Suppressor macrophage (primary cell): ENCODE measurements at regions not wholly inside any gene's neighbourhood (a gene's known extent, or its start where the extent isn't known, plus 50 kb on each side); places are given as distances from the start of the nearest gene placed in this dataset.
"Not testable (repeated sequence)": the region's sequence is repeated elsewhere in the genome, so short reads cannot be mapped to it uniquely, and the experiment has no call there.

Experiments
- DNase-seq, 4 experiments: peaks; one replicate each; pipeline ENCODE4 v3.0.0-alpha.2; 2020 to 2022

GRCh38 chr14:27833001-27833400, 933.6 kb upstream of the FOXG1 start:
- DNase-seq = not testable (repeated sequence)

GRCh38 chr14:27836386-27836785, 930.2 kb upstream of the FOXG1 start:
- no peak for DNase-seq

- DNase-seq = no peak
These were observed 921.2 kb upstream of the FOXG1 start for GRCh38 chr14:27845241-27845850.

GRCh38 chr14:27845902-27846301, 920.7 kb upstream of the FOXG1 start:
- no peak for DNase-seq

GRCh38 chr14:27847480-27847879, 919.1 kb upstream of the FOXG1 start:
- DNase-seq = not testable (repeated sequence)

GRCh38 chr14:27849193-27849592, 917.4 kb upstream of the FOXG1 start:
- not testable (repeated sequence) for DNase-seq

- no peak for DNase-seq
These were observed 903.9 kb upstream of the FOXG1 start for GRCh38 chr14:27862684-27863083.

- DNase-seq = no peak
These were observed 903.4 kb upstream of the FOXG1 start for GRCh38 chr14:27863166-27863565.

GRCh38 chr14:27881063-27881462, 885.5 kb upstream of the FOXG1 start:
- no peak for DNase-seq

- DNase-seq = no peak
These were observed 884.9 kb upstream of the FOXG1 start for GRCh38 chr14:27881646-27882045.

GRCh38 chr14:27886256-27886655, 880.3 kb upstream of the FOXG1 start:
- no peak for DNase-seq

- DNase-seq = no peak
These were observed 876.3 kb upstream of the FOXG1 start for GRCh38 chr14:27890259-27890658.

- DNase-seq = not testable (repeated sequence)
These were observed 858.1 kb upstream of the FOXG1 start for GRCh38 chr14:27908484-27908883.

GRCh38 chr14:27916326-27916725, 850.3 kb upstream of the FOXG1 start:
- DNase-seq = no peak

GRCh38 chr14:27917896-27918295, 848.7 kb upstream of the FOXG1 start:
- DNase-seq = no peak

- no peak for DNase-seq
These were observed 839.1 kb upstream of the FOXG1 start for GRCh38 chr14:27927519-27927918.

- no peak for DNase-seq
These were observed 836.7 kb upstream of the FOXG1 start for GRCh38 chr14:27929797-27930347.

- no peak for DNase-seq
These were observed 828.2 kb upstream of the FOXG1 start for GRCh38 chr14:27938392-27938791.

- no peak for DNase-seq
These were observed 821.1 kb upstream of the FOXG1 start for GRCh38 chr14:27945512-27945911.

- DNase-seq = no peak
These were observed 807.8 kb upstream of the FOXG1 start for GRCh38 chr14:27958757-27959156.

GRCh38 chr14:27995691-27996090, 770.9 kb upstream of the FOXG1 start:
- no peak for DNase-seq

GRCh38 chr14:28001002-28001401, 765.6 kb upstream of the FOXG1 start:
- no peak for DNase-seq

GRCh38 chr14:28012629-28013415, 753.8 kb upstream of the FOXG1 start:
- DNase-seq = no peak

- DNase-seq = no peak
These were observed 746.5 kb upstream of the FOXG1 start for GRCh38 chr14:28020112-28020511.
